ENCODE measurements at regions not wholly inside any gene's neighbourhood (a gene's known extent, or its start where the extent isn't known, plus 50 kb on each side); places are given as distances from the start of the nearest gene placed in this dataset.

- ATAC-seq = no peak
These were observed 52.8 kb downstream of the SOX2 start for GRCh38 chr3:181764544-181764943.

- no peak for ATAC-seq
These were observed 58.6 kb downstream of the SOX2 start for GRCh38 chr3:181770296-181770695.

- no peak for ATAC-seq
These were observed 59.4 kb downstream of the SOX2 start for GRCh38 chr3:181771120-181771519.

- no peak for ATAC-seq
These were observed 60.4 kb downstream of the SOX2 start for GRCh38 chr3:181772166-181772565.

- no peak for ATAC-seq
These were observed 62.2 kb downstream of the SOX2 start for GRCh38 chr3:181773921-181774320.

GRCh38 chr3:181782306-181782954, 70.7 kb downstream of the SOX2 start:
- no peak for ATAC-seq

- no peak for ATAC-seq
These were observed 78.8 kb downstream of the SOX2 start for GRCh38 chr3:181790561-181790960.

- ATAC-seq = no peak
These were observed 79.6 kb downstream of the SOX2 start for GRCh38 chr3:181791056-181791955.

- no peak for ATAC-seq
These were observed 81.3 kb downstream of the SOX2 start for GRCh38 chr3:181793006-181793405.

- ATAC-seq = no peak
These were observed 82.5 kb downstream of the SOX2 start for GRCh38 chr3:181794011-181794790.

- ATAC-seq = no peak
These were observed 84.9 kb downstream of the SOX2 start for GRCh38 chr3:181796641-181797040.

GRCh38 chr3:181797431-181797830, 85.7 kb downstream of the SOX2 start:
- ATAC-seq = no peak

GRCh38 chr3:181805703-181806102, 94.0 kb downstream of the SOX2 start:
- no peak for ATAC-seq

GRCh38 chr3:181808053-181808452, 96.3 kb downstream of the SOX2 start:
- ATAC-seq = no peak

- ATAC-seq = no peak
These were observed 112.0 kb downstream of the SOX2 start for GRCh38 chr3:181823716-181824115.

- no peak for ATAC-seq
These were observed 113.2 kb downstream of the SOX2 start for GRCh38 chr3:181824961-181825360.

GRCh38 chr3:181839039-181839915, 127.6 kb downstream of the SOX2 start:
- ATAC-seq = no peak

- ATAC-seq = no peak
These were observed 128.2 kb downstream of the SOX2 start for GRCh38 chr3:181839916-181840297.

GRCh38 chr3:181844211-181844610, 132.5 kb downstream of the SOX2 start:
- ATAC-seq = no peak

- no peak for ATAC-seq
These were observed 135.6 kb downstream of the SOX2 start for GRCh38 chr3:181847276-181847675.

GRCh38 chr3:181851063-181851462, 139.3 kb downstream of the SOX2 start:
- no peak for ATAC-seq

- no peak for ATAC-seq
These were observed 144.1 kb downstream of the SOX2 start for GRCh38 chr3:181855825-181856224.
